ENCODE measurements at regions not wholly inside any gene's neighbourhood (a gene's known extent, or its start where the extent isn't known, plus 50 kb on each side); places are given as distances from the start of the nearest gene placed in this dataset.
"Not testable (repeated sequence)": the region's sequence is repeated elsewhere in the genome, so short reads cannot be mapped to it uniquely, and the experiment has no call there.

DNA sequence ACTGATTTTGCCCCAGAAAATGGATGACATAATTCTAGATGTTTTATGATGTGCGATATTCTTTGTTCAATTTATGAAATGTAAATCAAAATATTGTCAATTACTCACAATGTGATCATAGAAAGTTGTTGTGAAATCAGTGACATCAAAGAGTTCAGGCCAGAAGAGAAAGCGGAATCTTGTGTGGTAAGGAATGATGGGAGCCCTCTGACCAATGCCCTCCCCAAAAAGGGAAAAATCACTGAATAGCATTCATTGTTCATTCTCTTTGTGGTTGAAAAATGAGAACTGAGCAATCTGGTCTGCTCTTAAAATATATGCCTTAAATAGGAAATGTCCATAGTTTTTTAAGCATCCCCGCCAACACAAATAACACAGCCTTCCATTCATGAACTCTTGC, 247.1 kb upstream of the GRIK2 start:
- no peak overlapping the region for H3K27ac ChIP-seq
- no peaks in the 10 kb centered on the region for H3K36me3 ChIP-seq (replicated peaks in 1 of 2)
- TF ChIP-seq, protein P1, sequence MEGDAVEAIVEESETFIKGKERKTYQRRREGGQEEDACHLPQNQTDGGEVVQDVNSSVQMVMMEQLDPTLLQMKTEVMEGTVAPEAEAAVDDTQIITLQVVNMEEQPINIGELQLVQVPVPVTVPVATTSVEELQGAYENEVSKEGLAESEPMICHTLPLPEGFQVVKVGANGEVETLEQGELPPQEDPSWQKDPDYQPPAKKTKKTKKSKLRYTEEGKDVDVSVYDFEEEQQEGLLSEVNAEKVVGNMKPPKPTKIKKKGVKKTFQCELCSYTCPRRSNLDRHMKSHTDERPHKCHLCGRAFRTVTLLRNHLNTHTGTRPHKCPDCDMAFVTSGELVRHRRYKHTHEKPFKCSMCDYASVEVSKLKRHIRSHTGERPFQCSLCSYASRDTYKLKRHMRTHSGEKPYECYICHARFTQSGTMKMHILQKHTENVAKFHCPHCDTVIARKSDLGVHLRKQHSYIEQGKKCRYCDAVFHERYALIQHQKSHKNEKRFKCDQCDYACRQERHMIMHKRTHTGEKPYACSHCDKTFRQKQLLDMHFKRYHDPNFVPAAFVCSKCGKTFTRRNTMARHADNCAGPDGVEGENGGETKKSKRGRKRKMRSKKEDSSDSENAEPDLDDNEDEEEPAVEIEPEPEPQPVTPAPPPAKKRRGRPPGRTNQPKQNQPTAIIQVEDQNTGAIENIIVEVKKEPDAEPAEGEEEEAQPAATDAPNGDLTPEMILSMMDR (IDR thresholded peaks at IDR 0.05) = no peak
- TF ChIP-seq POLR2A (IDR thresholded peaks at IDR 0.05) = no peak
- no peaks in the 10 kb centered on the region for H3K9me3 ChIP-seq (replicated peaks in 1 of 3)
- 77 to 79% (median 77%) methylated on average over 3 of the region's 3 CpGs for WGBS, 4 donors
- H3K4me3 ChIP-seq = no peak overlapping the region
- no peaks in the 10 kb centered on the region for H3K4me1 ChIP-seq (replicated peaks in 1 of 2)
- H3K27me3 ChIP-seq = no peaks in the 10 kb centered on the region
- intact Hi-C loops (cut with DNase I) = no loop called here
- no peak for DNase-seq

DNA sequence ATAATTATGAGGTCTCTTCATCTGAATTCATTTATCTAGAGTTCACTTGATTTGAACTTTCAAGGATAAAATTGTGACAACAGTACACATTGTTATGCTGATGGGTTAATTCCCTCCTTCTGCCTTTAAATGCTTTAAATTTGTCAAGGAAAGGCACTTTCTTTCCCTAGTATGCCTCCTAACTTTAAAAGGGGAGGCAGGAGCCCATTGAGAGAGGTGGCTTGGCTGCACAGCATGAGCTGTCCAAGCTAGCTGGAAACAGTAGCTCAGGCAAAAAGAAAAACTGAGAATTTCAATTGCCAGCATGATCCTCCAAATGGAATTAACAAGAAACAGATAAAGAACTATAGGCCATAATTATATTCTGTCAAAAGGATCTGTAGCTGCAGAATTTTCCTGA, 243.3 kb upstream of the GRIK2 start:
- Histone ChIP-seq H3K4me1 (replicated peaks in 1 of 2) (no peaks in the 10 kb centered on the region), H3K27me3 (no peaks in the 10 kb centered on the region), H3K27ac (no peak overlapping the region), H3K36me3 (replicated peaks in 1 of 2) (no peaks in the 10 kb centered on the region), H3K9me3 (replicated peaks in 1 of 3) (no peaks in the 10 kb centered on the region), H3K4me3 (no peak overlapping the region)
- intact Hi-C loops (cut with DNase I) = no loop called here
- no peak for DNase-seq
- TF ChIP-seq POLR2A (IDR thresholded peaks at IDR 0.05) = no peak
- TF ChIP-seq, protein P1 (IDR thresholded peaks at IDR 0.05) = no peak

DNA sequence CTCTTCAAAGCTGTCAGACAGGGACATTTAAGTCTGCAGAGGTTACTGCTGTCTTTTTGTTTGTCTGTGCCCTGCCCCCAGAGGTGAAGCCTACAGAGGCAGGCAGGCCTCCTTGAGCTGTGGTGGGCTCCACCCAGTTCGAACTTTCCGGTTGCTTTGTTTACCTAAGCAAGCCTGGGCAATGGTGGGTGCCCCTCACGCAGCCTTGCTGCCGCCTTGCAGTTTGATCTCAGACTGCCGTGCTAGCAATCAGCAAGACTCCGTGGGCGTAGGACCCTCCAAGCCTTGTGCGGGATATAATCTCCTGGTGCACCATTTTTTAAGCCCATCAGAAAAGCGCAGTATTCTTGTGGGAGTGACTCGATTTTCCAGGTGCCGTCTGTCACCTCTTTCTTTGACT, 235.9 kb upstream of the GRIK2 start:
- H3K9me3 ChIP-seq (replicated peaks in 1 of 3); DNase-seq; H3K4me1 ChIP-seq (replicated peaks in 1 of 2); H3K27ac ChIP-seq; H3K36me3 ChIP-seq (replicated peaks in 1 of 2); intact Hi-C loops (cut with DNase I); H3K4me3 ChIP-seq; H3K27me3 ChIP-seq: not testable (repeated sequence)
- 87 to 93% (median 89%) methylated on average over 5 to 11 of the region's 11 CpGs for WGBS, 4 donors

DNA sequence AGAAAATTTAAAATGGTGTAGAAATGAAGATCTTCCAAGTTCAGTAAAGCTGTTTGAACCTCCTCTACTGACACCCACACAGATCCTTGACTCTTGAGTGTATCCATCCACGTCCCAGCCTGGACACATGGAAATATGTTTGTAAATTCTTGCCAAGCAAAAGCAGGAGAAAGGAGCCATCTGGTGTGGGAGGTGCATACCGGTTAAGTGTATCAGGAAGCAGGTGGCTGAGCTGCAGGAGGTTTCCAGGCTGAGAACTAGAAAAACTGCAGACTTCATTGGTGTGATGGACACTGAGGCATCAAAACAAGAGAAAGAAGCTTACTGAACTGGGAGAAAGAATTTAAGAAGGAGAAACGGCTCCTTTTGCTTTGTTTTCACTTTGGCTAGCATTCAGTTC, 229.9 kb upstream of the GRIK2 start:
- Histone ChIP-seq H3K27ac (no peak overlapping the region), H3K4me1 (replicated peaks in 1 of 2) (no peaks in the 10 kb centered on the region), H3K4me3 (no peak overlapping the region), H3K27me3 (no peaks in the 10 kb centered on the region), H3K36me3 (replicated peaks in 1 of 2) (no peaks in the 10 kb centered on the region), H3K9me3 (replicated peaks in 1 of 3) (no peaks in the 10 kb centered on the region)
- 42 to 50% (median 46%) methylated on average over 3 of the region's 3 CpGs for WGBS, 4 donors
- no peak for DNase-seq
- intact Hi-C loops (cut with DNase I) = no loop called here
- TF ChIP-seq, protein P1 (IDR thresholded peaks at IDR 0.05) = no peak
- no peak for TF ChIP-seq POLR2A (IDR thresholded peaks at IDR 0.05)

DNA sequence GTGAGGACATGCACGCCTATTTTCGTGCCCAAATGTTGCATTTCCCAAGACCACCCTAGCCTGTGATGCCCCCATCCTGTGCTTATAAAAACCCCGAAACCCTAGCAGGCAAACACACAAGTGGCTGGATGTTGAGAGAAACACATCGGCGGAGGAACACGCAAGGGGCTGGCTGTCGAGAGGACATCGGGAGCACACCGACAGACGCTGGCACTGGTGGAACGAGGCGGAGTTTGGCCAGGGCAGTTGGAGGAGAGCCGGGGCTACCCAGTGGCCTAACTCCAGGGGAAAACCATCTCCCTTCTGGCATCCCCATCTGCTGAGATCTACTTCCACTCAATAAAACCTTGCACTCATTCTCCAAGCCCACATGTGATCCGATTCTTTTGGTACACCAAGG, 225.9 kb upstream of the GRIK2 start:
- TF ChIP-seq POLR2A (IDR thresholded peaks at IDR 0.05) = no peak
- TF ChIP-seq, protein P1 (IDR thresholded peaks at IDR 0.05) = no peak
- intact Hi-C loops (cut with DNase I) = no loop called here
- Histone ChIP-seq H3K4me3 (no peak overlapping the region), H3K27ac (no peak overlapping the region), H3K4me1 (replicated peaks in 1 of 2) (no peaks in the 10 kb centered on the region), H3K36me3 (replicated peaks in 1 of 2) (no peaks in the 10 kb centered on the region), H3K9me3 (replicated peaks in 1 of 3) (no peaks in the 10 kb centered on the region), H3K27me3 (no peaks in the 10 kb centered on the region)
- DNase-seq = no peak
- 78 to 93% (median 87%) methylated on average over 4 to 14 of the region's 14 CpGs for WGBS, 4 donors

- H3K4me3 ChIP-seq; H3K4me1 ChIP-seq (replicated peaks in 1 of 2); H3K27me3 ChIP-seq; intact Hi-C loops (cut with DNase I); H3K27ac ChIP-seq; H3K9me3 ChIP-seq (replicated peaks in 1 of 3); DNase-seq; H3K36me3 ChIP-seq (replicated peaks in 1 of 2): not testable (repeated sequence)
- WGBS, 4 donors = 84 to 90% (median 87%) methylated on average over 4 of the region's 4 CpGs
Measured at GRCh38 chr6:101171049-101171448, 222.5 kb upstream of the GRIK2 start.

Measured in adrenal gland (tissue), 9 donors.